GM13977 (cell line): ENCODE measurements at regions not wholly inside any gene's neighbourhood (a gene's known extent, or its start where the extent isn't known, plus 50 kb on each side); places are given as distances from the start of the nearest gene placed in this dataset.

Experiments used
- DNase-seq: peaks from one replicate; pipeline ENCODE4 v3.0.0; 2012; ENCODE audit warnings: low spot score
- CTCF ChIP-seq: IDR thresholded peaks from 2 replicates; pipeline ENCODE4 v1.5.1; 2012; ENCODE audit warnings: mild to moderate bottlenecking, control low read depth; ENCODE audit not compliant: insufficient read depth; ENCODE audit errors: extremely low read depth, missing control alignments
- in situ Hi-C: fragments of 300-500 bp; cut with MboI; formaldehyde crosslinking; loops from one replicate; pipeline ENCODE4 v1.12.0; 2022; ENCODE audit warnings: low sequenced_read_pairs, low pct_unique_long_range_greater_than_20kb, mixed read lengths, inconsistent platforms; ENCODE audit not compliant: unreplicated experiment

- DNase-seq = no peak
- TF ChIP-seq CTCF = no peak
- in situ Hi-C loops = no loop called here
These were observed 211.4 kb upstream of the CCDC150 start for GRCh38 chr2:196427986-196428634.

- TF ChIP-seq CTCF = no peak
- no peak for DNase-seq
- in situ Hi-C loops = no loop called here
These were observed 208.4 kb upstream of the CCDC150 start for GRCh38 chr2:196431076-196431475.

- no peak for DNase-seq
- no peak for TF ChIP-seq CTCF
- in situ Hi-C loops = no loop called here
These were observed 207.6 kb upstream of the CCDC150 start for GRCh38 chr2:196431957-196432356.

GRCh38 chr2:196433116-196433515, 206.4 kb upstream of the CCDC150 start:
- in situ Hi-C loops = no loop called here
- no peak for DNase-seq
- no peak for TF ChIP-seq CTCF

GRCh38 chr2:196434217-196434616, 205.3 kb upstream of the CCDC150 start:
- no peak for TF ChIP-seq CTCF
- DNase-seq = no peak
- in situ Hi-C loops = no loop called here

GRCh38 chr2:196435189-196435588, 204.3 kb upstream of the CCDC150 start:
- TF ChIP-seq CTCF = no peak
- in situ Hi-C loops = no loop called here
- no peak for DNase-seq

- DNase-seq = no peak
- in situ Hi-C loops = no loop called here
- TF ChIP-seq CTCF = no peak
These were observed 201.9 kb upstream of the CCDC150 start for GRCh38 chr2:196437626-196438025.
